ENCODE measurements at regions not wholly inside any gene's neighbourhood (a gene's known extent, or its start where the extent isn't known, plus 50 kb on each side); places are given as distances from the start of the nearest gene placed in this dataset.

GRCh38 chr1:37124501-37124900, 90.2 kb upstream of the GRIK3 start:
- no peak for DNase-seq
- 17 to 28% methylated on average over 6 of the region's 6 CpGs for WGBS, 2 experiments (ENCODE audit: low coverage in 1 of 2, low lambda C conversion rate in 2 of 2, missing lambda C conversion rate in 2 of 2)
- Histone ChIP-seq H3K27me3 (replicated peaks; ENCODE audit: insufficient read depth) (no peaks in the 10 kb centered on the region), H3K36me3 (ENCODE audit: low read depth) (no peaks in the 10 kb centered on the region), H3K4me1 (ENCODE audit: insufficient read depth) (no peaks in the 10 kb centered on the region), H3K4me2 (ENCODE audit: unreplicated experiment) (no peak overlapping the region), H3K27ac (no peak overlapping the region), H3K9me2 (ENCODE audit: insufficient read depth) (no peaks in the 10 kb centered on the region), H4K20me1 (ENCODE audit: insufficient read depth) (no peaks in the 10 kb centered on the region), H3K9me3 (ENCODE audit: low read depth) (no peaks in the 10 kb centered on the region), H3F3A (ENCODE audit: insufficient read depth) (no peaks in the 10 kb centered on the region), H2AFZ (no peak overlapping the region), H3K79me2 (ENCODE audit: insufficient read depth) (no peaks in the 10 kb centered on the region), H3K4me3 (no peak overlapping the region), H3K9ac (no peak overlapping the region)
- TF ChIP-seq EZH2 (IDR thresholded peaks at IDR 0.05; ENCODE audit: insufficient read depth, poor library complexity, severe bottlenecking) (no peak), EZH2phosphoT487 (IDR thresholded peaks at IDR 0.05; ENCODE audit: insufficient read depth, low read depth) (no peak)
- in situ Hi-C loops (cut with MboI): no loop called here

GRCh38 chr1:37125295-37125694, 91.0 kb upstream of the GRIK3 start:
- no peak overlapping the region for H3K4me3 ChIP-seq
- no peaks in the 10 kb centered on the region for H3K4me1 ChIP-seq (ENCODE audit: insufficient read depth)
- H3F3A ChIP-seq (ENCODE audit: insufficient read depth): no peaks in the 10 kb centered on the region
- no peaks in the 10 kb centered on the region for H3K27me3 ChIP-seq (replicated peaks; ENCODE audit: insufficient read depth)
- no peaks in the 10 kb centered on the region for H3K79me2 ChIP-seq (ENCODE audit: insufficient read depth)
- no peak for TF ChIP-seq EZH2phosphoT487 (IDR thresholded peaks at IDR 0.05; ENCODE audit: insufficient read depth, low read depth)
- no peak overlapping the region for H3K4me2 ChIP-seq (ENCODE audit: unreplicated experiment)
- 35 to 43% methylated on average over 3 of the region's 3 CpGs for WGBS, 2 experiments (ENCODE audit: low coverage in 1 of 2, low lambda C conversion rate in 2 of 2, missing lambda C conversion rate in 2 of 2)
- H3K9me3 ChIP-seq (ENCODE audit: low read depth): no peaks in the 10 kb centered on the region
- H3K9me2 ChIP-seq (ENCODE audit: insufficient read depth): no peaks in the 10 kb centered on the region
- DNase-seq: no peak
- no peak overlapping the region for H3K27ac ChIP-seq
- H4K20me1 ChIP-seq (ENCODE audit: insufficient read depth): no peaks in the 10 kb centered on the region
- in situ Hi-C loops (cut with MboI): no loop called here
- H3K9ac ChIP-seq: no peak overlapping the region
- H2AFZ ChIP-seq: no peak overlapping the region
- no peaks in the 10 kb centered on the region for H3K36me3 ChIP-seq (ENCODE audit: low read depth)

- no peaks in the 10 kb centered on the region for H3K27me3 ChIP-seq (replicated peaks; ENCODE audit: insufficient read depth)
- in situ Hi-C loops (cut with MboI): no loop called here
- no peaks in the 10 kb centered on the region for H3K9me3 ChIP-seq (ENCODE audit: low read depth)
- no peak for DNase-seq
- no peaks in the 10 kb centered on the region for H3F3A ChIP-seq (ENCODE audit: insufficient read depth)
- no peaks in the 10 kb centered on the region for H3K4me1 ChIP-seq (ENCODE audit: insufficient read depth)
- H3K79me2 ChIP-seq (ENCODE audit: insufficient read depth): no peaks in the 10 kb centered on the region
- no peaks in the 10 kb centered on the region for H3K36me3 ChIP-seq (ENCODE audit: low read depth)
- no peak overlapping the region for H2AFZ ChIP-seq
- H3K9me2 ChIP-seq (ENCODE audit: insufficient read depth): no peaks in the 10 kb centered on the region
- 6 to 14% methylated on average over 3 of the region's 3 CpGs for WGBS, 2 experiments (ENCODE audit: low coverage in 1 of 2, low lambda C conversion rate in 2 of 2, missing lambda C conversion rate in 2 of 2)
- H3K9ac ChIP-seq: no peak overlapping the region
- H3K4me3 ChIP-seq: no peak overlapping the region
- H4K20me1 ChIP-seq (ENCODE audit: insufficient read depth): no peaks in the 10 kb centered on the region
- H3K4me2 ChIP-seq (ENCODE audit: unreplicated experiment): no peak overlapping the region
- no peak for TF ChIP-seq EZH2 (IDR thresholded peaks at IDR 0.05; ENCODE audit: insufficient read depth, poor library complexity, severe bottlenecking)
- TF ChIP-seq EZH2phosphoT487 (IDR thresholded peaks at IDR 0.05; ENCODE audit: insufficient read depth, low read depth): no peak
- no peak overlapping the region for H3K27ac ChIP-seq
Measured at GRCh38 chr1:37127254-37127748, 93.0 kb upstream of the GRIK3 start.

- Histone ChIP-seq H3K9me2 (ENCODE audit: insufficient read depth) (no peaks in the 10 kb centered on the region), H3K27me3 (replicated peaks; ENCODE audit: insufficient read depth) (no peaks in the 10 kb centered on the region), H3K79me2 (ENCODE audit: insufficient read depth) (no peaks in the 10 kb centered on the region), H3F3A (ENCODE audit: insufficient read depth) (no peaks in the 10 kb centered on the region), H3K4me3 (no peak overlapping the region), H3K4me1 (ENCODE audit: insufficient read depth) (no peaks in the 10 kb centered on the region), H3K36me3 (ENCODE audit: low read depth) (no peaks in the 10 kb centered on the region), H3K4me2 (ENCODE audit: unreplicated experiment) (no peak overlapping the region), H2AFZ (no peak overlapping the region), H3K9ac (no peak overlapping the region), H3K27ac (no peak overlapping the region), H3K9me3 (ENCODE audit: low read depth) (no peaks in the 10 kb centered on the region), H4K20me1 (ENCODE audit: insufficient read depth) (no peaks in the 10 kb centered on the region)
- in situ Hi-C loops (cut with MboI): no loop called here
- TF ChIP-seq EZH2 (IDR thresholded peaks at IDR 0.05; ENCODE audit: insufficient read depth, poor library complexity, severe bottlenecking) (no peak), EZH2phosphoT487 (IDR thresholded peaks at IDR 0.05; ENCODE audit: insufficient read depth, low read depth) (no peak)
- no peak for DNase-seq
- WGBS, 2 experiments (ENCODE audit: low coverage in 1 of 2, low lambda C conversion rate in 2 of 2, missing lambda C conversion rate in 2 of 2): 34 to 39% methylated on average over 6 of the region's 6 CpGs
Measured at GRCh38 chr1:37128091-37128490, 93.8 kb upstream of the GRIK3 start.
